SK-N-MC (cell line): ENCODE measurements at regions not wholly inside any gene's neighbourhood (a gene's known extent, or its start where the extent isn't known, plus 50 kb on each side); places are given as distances from the start of the nearest gene placed in this dataset.

Experiments
- EZH2 ChIP-seq: fragments of 200-600 bp; sonication (generic); IDR thresholded peaks from one replicate; pipeline ENCODE4 v1.6.1; 2017; ENCODE audit warnings: antibody characterized with exemption
- FOXP2 ChIP-seq: optimal IDR thresholded peaks from 2 replicates; pipeline ENCODE3; 2011; ENCODE audit warnings: mild to moderate bottlenecking, moderate library complexity; ENCODE audit not compliant: insufficient read depth; ENCODE audit errors: extremely low read length, control extremely low read depth
- POLR2AphosphoS5 ChIP-seq: IDR thresholded peaks from 2 replicates; pipeline ENCODE4 v1.6.1; 2012; ENCODE audit warnings: mild to moderate bottlenecking, low read depth, low read length, borderline replicate concordance

DNA sequence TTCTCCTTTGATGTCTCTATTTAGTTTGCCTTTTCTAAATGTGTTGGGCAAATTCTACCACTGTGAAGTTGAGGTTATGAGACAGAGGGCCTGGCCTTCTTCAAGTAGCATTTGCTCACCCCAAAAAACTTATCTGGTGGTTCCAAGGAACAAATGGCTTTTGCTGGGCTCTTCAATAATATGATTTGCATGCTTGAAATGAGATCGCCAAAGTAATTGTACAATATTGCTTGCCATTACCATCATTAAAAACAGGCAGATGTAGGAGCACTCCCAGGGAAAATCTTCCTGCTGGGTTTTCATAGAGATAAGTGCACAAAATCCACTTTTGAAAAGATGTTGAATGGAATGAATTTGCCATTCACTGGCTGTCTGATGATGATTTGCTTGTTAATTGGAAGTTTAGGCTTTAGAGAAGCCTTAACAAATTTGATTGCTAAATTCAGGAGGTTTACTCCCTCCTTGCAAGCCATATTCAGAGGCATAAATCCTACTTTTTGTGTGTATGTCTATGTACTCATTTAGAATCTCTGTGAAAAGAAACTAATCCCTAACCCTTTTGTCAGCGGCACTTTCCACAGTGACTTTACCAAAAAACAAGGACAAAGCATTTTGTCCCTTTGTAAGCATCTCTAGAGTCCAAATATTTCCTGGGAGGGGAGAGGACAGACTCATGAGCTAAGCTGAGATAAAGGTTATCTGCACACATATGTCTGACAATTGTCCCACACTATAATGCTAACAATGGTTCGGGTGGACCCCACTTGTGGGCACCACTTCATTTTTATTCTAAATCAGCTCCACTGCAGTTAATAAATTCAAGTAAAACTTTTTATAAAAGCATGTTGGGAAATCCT lies 240.8 kb upstream of the PIK3C3 start:
- TF ChIP-seq EZH2 (no peak), POLR2AphosphoS5 (no peak), FOXP2 (no peak)
